Embryonic facial prominence (tissue), 1 donor: ENCODE measurements at regions not wholly inside any gene's neighbourhood (a gene's known extent, or its start where the extent isn't known, plus 50 kb on each side); places are given as distances from the start of the nearest gene placed in this dataset.

ENCODE experiments used
- DNase-seq: peaks from one replicate; pipeline ENCODE4 v3.0.0-alpha.2; 2016; ENCODE audit errors: extremely low spot score

DNA sequence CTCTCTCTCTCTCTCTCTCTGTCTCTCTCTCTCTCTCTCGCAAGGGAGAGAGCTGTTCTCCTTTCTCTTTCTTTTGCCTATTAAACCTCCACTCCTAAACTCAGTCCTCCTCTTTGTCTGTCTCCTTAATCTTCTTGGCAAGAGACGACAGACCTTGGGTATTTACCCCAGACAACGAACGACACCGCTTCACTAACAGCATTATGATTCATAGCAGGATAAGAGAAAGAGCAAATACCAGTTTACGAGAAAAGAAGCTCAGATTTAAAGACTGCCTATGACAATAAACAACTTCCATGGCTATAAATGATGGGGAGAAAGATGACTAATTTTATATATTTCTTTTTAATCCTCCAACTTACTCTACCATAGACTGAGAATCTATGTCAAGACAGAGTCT lies 1396.5 kb upstream of the CELF2 start:
- DNase-seq = no peak

DNA sequence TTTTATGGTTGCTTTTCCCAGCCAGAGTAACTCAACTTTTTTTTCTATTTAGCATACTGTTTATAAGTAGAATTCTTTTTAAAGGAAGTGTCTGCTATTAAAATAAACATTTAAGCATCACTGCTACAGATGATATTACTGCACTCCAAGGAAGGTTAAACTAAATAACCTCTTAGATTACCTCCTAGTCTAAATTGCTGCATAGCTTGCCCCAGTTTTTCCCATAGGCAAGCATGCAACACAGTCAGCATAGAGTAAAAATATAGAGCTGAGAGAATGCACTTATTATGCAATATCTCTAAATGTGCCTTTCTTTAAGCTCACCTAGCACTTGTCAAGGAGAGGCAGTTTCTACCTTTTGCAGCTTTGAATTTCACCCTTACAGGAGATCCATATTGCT lies 1392.4 kb upstream of the CELF2 start:
- DNase-seq = no peak

DNA sequence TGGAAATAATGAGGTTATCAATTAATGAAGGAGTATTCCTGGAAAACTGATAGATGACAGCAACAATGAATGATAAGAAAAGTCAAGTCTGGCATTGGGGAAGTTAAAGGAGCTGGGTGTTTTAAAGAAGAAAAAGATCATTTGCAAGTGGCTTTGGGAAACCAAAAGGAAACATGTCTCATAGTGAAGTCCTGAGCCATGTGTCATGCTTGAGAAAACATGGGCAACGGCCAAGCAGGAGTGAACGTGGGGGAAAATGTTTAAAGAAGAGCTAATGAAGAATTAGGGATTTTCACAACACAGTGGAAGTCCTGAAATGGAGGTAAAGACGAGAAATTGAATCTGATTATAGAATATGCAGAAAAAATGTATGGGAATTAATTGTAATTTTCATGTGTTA lies 1383.2 kb upstream of the CELF2 start:
- no peak for DNase-seq

DNA sequence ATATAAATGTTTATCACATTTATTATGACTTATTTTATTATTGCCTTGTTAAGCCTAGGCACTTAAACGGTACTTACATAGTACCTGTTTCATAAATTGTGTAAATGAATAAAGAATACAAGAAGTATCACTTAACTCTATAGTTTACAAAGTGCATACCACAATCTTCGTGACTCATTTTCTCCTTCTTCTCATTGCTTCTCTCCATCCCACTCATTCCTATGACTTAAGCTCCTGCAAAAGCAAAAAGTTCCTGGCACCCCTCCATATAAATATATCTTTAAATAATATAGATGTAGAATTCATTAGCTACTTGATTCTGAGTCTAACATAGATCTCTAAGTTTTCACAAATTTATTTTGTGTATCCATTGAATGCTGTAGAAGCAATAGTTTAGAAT lies 1382.0 kb upstream of the CELF2 start:
- no peak for DNase-seq

DNA sequence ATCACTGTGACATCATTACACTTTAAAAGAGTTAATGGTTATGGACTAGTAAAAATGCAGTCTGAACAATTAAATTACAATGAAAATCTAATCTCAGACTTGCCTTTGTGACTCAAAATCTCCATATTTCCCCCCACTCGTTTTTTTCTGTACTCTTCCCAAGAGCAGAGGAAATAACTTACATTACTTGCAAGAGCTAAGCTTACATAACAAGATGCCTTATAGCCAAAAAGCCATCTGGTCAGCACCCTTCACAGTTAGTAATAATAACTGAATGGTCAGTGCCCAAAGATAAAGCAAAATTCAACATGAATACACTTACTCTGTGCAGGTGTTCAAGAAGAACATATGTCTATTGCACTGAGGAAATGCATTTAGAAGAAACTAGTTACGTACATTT lies 1381.5 kb upstream of the CELF2 start:
- DNase-seq = no peak

DNA sequence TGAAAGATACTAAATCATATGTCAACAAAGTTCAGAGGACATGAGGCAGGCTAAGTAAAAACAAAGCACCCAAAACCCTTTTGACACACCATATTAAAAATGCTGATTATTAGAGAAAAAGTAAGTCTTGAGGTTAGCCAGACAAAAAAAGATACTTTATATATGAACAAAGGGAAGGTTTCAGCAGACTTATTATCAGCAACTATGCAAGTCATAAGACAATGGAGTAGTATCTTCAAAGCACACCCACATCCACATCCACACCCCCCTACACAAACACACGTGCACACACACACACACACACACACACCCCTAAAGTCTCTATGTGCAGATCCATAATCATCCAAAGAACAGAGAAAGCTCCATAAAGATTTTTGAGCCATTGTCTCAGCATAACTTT lies 1373.9 kb upstream of the CELF2 start:
- DNase-seq = no peak

DNA sequence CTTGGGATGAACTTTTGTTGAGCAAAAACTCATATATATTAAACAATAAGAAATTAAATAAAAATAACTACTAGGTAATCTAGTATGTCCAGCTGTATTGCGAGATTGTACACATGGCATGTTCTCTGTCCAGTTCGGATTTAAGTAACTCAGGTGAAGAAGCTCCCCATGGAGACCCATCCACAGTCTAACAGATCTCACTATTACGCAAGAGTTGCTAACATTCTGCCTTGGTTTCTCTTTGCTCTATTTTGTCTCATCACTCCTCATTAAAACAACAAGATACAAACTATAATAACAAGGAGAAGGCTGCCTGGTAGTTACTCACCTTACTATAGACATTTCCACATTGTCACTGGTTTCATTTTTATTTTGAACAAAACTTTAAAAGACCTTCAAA lies 1372.3 kb upstream of the CELF2 start:
- DNase-seq = no peak

DNA sequence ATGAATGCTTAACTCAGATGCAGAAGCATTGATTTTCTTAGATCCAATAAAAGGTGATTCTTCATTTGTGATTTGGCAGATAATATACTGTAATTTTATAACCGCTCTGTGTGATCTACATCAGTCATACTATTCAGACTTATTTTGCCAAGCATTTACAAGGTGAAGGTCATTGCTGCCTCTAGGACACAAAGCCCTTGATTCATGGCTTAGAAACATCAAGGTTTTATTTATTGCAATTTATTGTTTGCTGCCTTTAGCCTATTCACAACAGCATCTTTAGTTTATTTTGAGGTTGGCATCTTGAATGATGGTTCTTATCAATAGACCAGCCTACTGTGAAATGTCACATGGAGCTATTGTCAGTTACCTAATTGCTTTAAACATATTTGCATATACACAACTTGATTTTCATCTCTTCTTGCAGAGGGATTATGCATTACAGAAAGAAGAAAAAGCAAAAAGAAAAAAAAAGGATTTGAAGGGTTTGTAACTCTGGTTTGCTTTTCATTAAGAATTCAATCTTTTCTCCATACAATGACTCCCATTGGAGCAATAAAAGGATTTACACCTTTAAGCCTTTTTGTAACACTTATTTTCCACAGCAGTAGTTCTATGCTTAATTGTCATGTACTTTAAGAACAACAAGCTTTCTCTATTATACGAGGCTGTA lies 1371.6 kb upstream of the CELF2 start:
- no peak for DNase-seq

DNA sequence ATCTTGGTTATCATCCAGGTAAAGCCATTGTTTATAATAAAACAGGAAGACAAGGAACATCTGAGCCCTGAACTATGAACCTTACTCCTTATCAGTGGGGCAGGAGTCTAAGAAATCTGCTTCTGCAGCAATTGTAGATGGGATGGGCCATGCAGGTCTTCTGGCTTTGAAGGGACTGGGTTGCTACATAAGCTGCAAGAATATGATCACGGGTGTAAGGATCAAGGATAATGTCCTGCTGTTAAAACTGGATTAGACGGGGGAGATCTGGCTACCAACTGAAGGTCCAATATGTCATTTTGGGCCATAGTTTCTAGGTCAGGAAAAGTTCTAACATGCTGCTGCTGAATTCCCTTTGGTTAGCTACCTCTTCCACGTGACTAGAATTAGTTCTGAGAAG lies 1363.4 kb upstream of the CELF2 start:
- no peak for DNase-seq

DNA sequence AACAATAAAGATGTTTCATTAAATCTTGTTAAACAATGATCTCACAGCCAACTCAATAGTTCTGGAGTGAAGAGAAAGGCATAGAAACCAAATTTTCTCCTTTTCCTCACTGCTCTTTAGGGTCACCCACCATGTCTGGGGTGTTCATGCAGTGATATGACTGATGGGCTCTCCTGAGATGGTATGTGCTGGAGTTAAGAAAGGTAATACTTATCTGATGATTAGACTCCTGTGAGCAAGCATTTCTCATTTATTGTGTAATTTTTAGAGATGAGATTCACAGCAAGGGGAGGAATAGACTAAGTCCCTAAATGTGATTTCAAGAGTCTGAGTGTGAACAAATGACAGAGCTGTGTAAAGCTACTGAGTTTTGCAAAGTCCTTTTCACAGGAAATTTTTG lies 1361.3 kb upstream of the CELF2 start:
- no peak for DNase-seq

DNA sequence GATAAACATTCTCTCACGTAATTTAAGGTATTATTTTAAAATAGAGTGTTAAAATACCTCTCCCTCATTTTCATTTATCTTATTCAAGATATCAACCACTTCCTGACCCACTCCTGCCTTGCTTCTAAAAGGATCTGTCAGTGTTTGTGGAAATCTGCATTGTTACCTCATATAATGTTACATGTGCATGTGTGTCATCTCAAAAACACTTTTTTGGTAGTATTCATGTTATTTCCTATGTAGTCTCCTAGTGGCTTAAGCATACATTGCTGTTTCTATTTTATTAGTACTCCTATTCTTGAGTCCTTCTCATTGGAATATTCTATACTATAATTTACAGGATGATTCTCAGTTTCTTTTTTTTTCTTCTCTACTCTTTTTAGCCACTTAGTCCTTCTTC lies 1360.7 kb upstream of the CELF2 start:
- no peak for DNase-seq

DNA sequence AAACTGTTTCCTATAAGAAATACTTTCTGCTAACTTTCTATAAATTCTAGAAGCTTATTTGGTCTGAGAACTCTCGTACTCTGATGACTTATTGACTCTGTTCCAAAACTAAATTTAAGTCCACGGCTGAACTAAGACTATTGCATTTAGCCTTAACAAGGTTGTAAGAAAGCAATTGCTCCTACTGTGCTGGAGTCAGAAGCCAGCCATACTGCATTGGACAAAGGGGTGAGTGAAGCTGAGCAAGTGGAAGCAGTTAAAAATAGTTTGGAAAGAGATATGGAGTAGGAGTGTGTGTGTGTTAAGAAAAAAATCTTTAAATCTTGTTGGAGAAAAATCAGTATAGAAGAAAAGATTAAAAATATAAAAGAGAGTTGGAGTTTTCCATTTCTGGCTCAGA lies 1360.1 kb upstream of the CELF2 start:
- DNase-seq = no peak

DNA sequence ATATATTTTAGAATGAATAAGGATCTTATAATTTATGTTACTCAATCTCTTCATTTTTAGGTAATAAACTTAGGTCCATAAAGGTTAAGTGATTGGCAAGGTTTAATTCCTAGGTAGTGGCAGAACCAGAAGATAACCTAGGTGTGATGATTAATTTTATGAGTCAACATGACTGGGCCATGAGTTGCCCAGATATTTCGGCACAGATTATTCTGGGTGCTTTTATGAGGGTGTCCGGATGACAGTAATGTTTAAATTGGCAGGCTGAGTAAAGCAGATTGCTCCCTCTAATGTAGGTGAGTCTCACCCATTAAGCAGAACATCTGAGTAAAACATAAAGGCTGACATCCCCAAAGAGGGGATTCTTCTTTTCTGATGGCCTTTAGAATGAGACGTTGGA lies 1349.3 kb upstream of the CELF2 start:
- DNase-seq = no peak

DNA sequence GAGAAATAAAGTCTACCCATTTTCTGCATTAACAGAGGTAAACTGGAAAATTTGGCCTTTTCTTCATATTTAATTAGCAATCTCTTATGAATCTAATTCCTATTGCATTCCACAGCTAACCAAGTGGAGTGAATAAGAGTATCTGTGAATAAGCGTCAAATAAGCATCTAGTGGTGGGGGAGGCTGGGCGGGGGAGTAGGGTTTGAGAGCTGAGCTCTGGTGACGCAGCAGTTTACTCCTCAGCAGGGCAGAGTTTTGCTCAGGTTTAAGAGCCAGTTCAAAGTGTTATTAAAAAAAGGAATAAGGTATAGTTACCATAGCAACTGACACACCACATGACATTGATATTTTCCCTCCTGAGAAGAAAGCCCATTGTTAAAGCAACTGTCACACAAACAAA lies 1346.8 kb upstream of the CELF2 start:
- DNase-seq = no peak

DNA sequence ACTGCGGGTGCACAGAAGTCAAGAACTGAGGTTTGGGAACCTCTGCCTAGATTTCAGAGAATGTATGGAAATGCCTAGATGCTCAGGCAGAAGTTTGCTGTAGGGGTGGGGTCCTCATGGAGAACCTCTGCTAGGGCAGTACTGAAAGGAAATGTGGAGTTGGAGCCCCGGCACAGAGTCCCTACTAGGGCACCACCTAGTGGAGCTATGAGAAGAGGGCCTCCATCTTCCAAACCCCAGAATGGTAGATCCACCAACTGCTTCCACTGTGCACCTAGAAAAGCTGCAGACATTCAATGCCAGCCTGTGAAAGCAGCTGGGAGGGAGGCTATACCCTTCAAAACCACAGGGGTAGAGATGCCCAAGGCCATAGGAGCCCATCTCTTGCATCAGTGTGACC lies 1336.0 kb upstream of the CELF2 start:
- DNase-seq = no peak

DNA sequence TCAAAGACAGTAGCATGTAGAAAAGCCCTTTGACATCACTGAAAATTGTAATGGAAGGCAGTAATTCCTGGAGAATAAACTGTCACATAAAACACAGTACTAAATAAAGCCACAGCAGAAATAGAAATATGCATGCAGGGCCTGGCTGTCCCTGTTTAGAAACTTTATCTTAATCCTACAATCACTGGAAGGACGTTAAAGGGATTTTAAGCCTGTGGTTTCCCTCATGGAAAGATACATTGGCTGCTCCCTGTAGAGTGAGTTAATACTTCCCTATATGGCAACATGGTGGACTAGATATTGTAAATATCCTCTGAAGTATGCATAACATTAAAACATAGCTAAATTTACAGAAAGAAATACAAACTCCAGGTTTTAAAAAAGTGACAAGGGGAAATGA lies 1334.9 kb upstream of the CELF2 start:
- no peak for DNase-seq

DNA sequence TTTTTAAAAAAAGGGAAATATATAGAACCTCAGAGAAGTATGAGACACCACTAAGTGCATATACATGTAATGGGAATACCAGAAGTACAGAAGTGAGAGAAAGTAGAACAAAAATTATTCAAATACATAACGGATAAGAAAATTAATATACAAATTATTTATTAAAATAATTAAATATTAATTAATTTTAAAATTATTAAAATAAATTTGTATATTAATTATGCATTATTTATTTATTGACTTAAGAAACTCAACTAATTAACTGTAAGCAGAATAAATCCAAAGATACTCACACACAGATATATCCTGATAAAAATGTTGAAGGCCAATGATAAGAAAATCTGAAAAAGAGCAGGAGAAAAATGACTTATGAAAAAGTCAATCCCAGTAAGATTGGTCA lies 1333.5 kb upstream of the CELF2 start:
- DNase-seq = no peak

DNA sequence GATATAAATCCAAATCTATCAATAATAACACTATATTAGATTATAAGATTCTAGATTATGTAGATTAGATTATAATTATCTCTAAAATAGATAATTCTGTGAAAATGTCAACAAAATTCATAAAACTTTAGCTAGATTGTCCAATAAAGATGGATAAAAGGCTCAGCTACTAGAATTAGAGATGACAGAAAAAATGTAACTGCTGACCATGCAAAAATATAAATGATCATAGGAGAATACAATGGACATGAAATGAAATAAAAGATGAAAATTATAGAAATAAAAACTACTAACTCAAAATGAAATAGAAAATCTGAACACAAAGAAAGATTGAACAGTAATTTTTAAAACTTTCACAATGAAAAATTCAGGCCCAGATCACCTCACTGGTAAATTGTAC lies 1332.1 kb upstream of the CELF2 start:
- no peak for DNase-seq

DNA sequence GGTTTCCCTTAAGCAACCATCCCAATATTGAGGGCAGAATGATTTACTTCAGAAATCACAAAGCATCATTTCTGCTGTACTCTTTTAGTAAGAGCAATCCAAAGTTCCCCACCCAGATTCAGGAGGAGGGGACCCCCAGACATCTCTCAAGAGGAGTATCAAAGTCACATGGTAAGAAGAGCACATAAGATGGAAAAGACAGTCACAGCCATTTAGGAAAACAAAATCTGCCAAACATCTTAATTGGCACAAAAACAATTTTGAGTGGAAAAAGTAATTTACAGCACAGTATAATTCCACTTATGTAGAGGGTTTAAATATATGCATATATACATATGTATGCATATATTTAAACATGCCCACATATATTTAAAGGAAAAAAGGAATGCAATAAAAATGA lies 1329.0 kb upstream of the CELF2 start:
- DNase-seq = no peak

DNA sequence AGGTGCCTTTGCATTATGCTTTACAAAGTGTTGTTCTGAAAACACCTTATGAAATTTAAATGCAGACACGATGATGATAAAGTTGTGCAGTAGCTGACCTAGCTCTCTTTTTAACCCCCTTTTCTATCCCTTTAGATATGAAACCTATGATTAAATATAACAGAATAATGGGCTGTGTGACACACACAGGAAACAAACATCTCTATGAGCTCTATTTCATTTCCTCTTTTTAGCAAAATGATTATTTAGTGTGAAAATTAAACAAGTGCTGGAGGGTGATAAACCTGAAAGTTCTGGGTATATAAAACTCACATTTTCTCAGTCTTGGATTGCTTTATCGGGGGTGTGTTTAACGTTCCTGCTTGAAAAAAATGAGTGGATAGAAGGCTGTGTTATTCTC lies 1310.5 kb upstream of the CELF2 start:
- no peak for DNase-seq

DNA sequence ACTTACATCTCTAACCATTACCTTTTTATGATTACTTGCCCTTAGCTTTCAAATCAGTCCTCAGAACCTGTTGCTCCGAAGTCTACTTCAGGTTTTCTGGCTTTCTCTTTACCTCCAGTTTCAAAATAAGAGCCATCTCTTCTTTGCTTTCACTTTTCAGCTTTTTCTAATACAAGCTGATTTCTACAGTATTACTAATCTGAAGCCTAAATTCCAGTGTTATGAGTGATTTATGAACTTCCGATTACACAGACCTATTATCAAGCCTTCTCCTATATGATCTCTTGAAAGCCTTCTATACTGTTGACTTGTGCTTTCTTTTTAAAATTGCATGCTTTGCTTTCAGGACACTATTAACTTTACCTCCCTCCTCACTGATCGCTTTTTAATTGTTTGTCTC lies 1307.8 kb upstream of the CELF2 start:
- no peak for DNase-seq

DNA sequence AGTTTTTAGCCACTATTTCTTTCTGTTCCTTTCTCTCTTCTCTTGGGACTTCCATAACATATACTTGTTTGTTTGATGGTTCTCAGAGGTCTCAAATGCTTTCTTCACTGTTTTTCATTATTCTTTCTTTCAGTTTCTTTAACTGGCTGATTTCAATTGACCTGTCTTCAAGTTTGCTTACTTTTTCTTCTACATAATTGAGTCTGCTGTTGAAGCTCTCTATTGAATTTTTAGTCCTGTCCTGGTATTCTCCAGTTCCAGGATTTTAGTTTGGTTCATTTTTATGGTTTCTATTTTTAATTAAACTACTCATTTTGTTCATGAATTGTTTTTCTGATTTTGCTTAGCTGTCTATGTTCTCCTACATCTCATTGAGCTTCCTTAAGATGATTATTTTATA lies 1305.3 kb upstream of the CELF2 start:
- DNase-seq = no peak

DNA sequence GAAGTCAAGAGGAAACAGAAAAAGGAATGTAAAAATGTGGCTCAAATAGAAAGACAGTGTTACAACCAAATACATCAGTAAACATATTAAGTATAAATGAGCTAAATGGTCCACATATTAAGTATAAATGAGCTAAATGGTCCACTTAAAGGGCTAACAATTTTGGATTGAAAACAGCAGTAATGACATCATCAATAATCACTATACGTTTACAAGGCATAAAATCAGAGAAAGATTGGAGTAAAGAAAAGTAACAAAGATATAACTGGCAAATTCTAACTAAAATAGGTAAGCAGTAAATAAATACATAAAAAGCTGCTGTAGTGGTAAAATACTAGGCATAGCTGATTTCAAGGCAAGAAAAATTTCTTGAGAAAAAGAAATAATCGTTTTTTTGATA lies 1298.4 kb upstream of the CELF2 start:
- DNase-seq = no peak

DNA sequence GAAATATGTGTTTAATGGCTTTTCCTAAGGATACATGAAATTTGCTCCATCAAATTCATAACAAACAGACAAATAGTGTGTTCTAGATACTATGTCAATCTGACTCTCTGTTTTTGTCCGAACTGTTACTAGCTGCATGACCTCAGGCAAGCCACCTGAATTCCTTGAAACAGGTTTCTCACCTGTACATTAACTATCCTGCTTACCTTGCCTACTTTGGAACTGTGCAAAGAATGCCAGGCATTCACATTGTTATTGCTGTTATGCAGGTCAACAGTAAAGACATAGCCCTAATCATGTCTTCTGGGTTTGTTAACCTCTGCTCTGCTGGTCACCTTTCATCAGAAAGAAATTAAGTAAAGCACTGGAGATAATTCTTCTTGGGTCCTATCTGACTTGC lies 1283.9 kb upstream of the CELF2 start:
- no peak for DNase-seq

DNA sequence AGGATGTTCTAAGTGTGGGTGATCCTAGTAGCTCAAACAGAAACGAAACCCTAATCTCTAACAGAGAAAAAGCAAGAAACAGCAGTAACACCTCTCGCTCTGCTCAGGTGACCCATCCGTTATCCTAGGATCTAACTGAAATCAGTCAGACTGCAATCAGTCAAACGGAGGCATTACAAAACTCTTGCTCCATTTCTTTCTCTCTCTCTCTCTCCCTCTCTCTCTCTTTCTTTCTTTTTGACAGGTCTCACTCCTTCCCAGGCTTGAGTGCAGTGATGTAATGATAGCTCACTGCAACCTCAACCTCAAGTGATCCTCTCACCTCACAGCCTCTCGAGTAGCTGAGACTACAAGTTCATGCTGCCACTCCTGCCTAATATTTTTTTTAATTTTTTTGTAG lies 1283.5 kb upstream of the CELF2 start:
- no peak for DNase-seq
